A549 (cell line): ENCODE measurements at regions not wholly inside any gene's neighbourhood (a gene's known extent, or its start where the extent isn't known, plus 50 kb on each side); places are given as distances from the start of the nearest gene placed in this dataset.
"Not testable (repeated sequence)": the region's sequence is repeated elsewhere in the genome, so short reads cannot be mapped to it uniquely, and the experiment has no call there.

Experiments used
- ATAC-seq, 2 experiments: fragments of 200-7000 bp in 1 of 2; fragments of >200 bp in 1 of 2; cut with Nextera tagmentation in 1 of 2; cut with Tn5 transposase in 1 of 2; 3 replicates each; pipeline versions ENCODE4 v1.8.0 to v1.9.1; 2018 to 2020; ENCODE audit warnings: mild to moderate bottlenecking in 1 of 2, moderate library complexity in 1 of 2
- CTCF ChIA-PET: fragments of 300-600 bp; sonication (Branson Sonifier 250); formaldehyde crosslinking; extraction: SDS; loops from one replicate; lab custom pipeline; 2021; ENCODE audit warnings: antibody characterized with exemption, inconsistent platforms; lab: Yijun Ruan, JAX
- POLR2A ChIA-PET: fragments of 350-600 bp; formaldehyde crosslinking; extraction: SDS; loops from one replicate; lab custom pipeline; 2021; ENCODE audit warnings: antibody characterized with exemption, inconsistent platforms; lab: Yijun Ruan, JAX
- DNase-seq, 2 experiments: peaks; one replicate each; pipeline versions ENCODE4 v3.0.0 to v3.0.0-alpha.2; 2011 to 2016; ENCODE audit warnings: low read depth in 1 of 2, low spot score in 1 of 2
- FAIRE-seq: peaks from 2 replicates; lab custom pipeline; 2011; peaks lifted over from hg19 to GRCh38; lab: Jason Lieb, UNC
- H3K27ac ChIP-seq, 2 experiments: fragments of >200 bp; sonication (Bioruptor Twin); formaldehyde crosslinking; 3 replicates each; pipeline ENCODE4 v1.5.1; 2016 to 2017
- H3K4me1 ChIP-seq: fragments of >200 bp; sonication (Bioruptor Twin); formaldehyde crosslinking; 3 replicates; pipeline ENCODE4 v1.6.1; 2016
- H3K4me2 ChIP-seq: fragments of >200 bp; sonication (Bioruptor Twin); formaldehyde crosslinking; 3 replicates; pipeline ENCODE4 v1.6.1; 2016
- H3K4me3 ChIP-seq: fragments of >200 bp; sonication (Bioruptor Twin); formaldehyde crosslinking; 3 replicates; pipeline ENCODE4 v1.5.1; 2016
- H3K9me3 ChIP-seq: fragments of >200 bp; sonication (Bioruptor Twin); formaldehyde crosslinking; 3 replicates; pipeline ENCODE4 v1.6.1; 2016
- BHLHE40 ChIP-seq: IDR thresholded peaks from 2 replicates; pipeline ENCODE4 v1.6.1; 2012; ENCODE audit warnings: low read depth, low read length, inconsistent platforms
- CEBPB ChIP-seq, 2 experiments: fragments of >200 bp in 1 of 2; sonication (Bioruptor Twin) in 1 of 2; formaldehyde crosslinking in 1 of 2; IDR thresholded peaks; 2 replicates each; pipeline ENCODE4 v1.6.1; 2012 to 2016
- CHD4 ChIP-seq: fragments of 200-600 bp; sonication (generic); IDR thresholded peaks from 2 replicates; pipeline ENCODE4 v1.6.1; 2016; ENCODE audit warnings: antibody characterized with exemption, mild to moderate bottlenecking, borderline replicate concordance
- EHMT2 ChIP-seq: fragments of 200-600 bp; sonication (generic); IDR thresholded peaks from 2 replicates; pipeline ENCODE4 v1.6.1; 2016; ENCODE audit warnings: antibody characterized with exemption, low read depth, mild to moderate bottlenecking, moderate library complexity
- EP300 ChIP-seq, 2 experiments: fragments of >200 bp; sonication (Bioruptor Twin); formaldehyde crosslinking; IDR thresholded peaks; 2 replicates in 1 of 2; 3 replicates in 1 of 2; pipeline ENCODE4 v1.6.1; 2016 to 2017
- GATA3 ChIP-seq: IDR thresholded peaks from 2 replicates; pipeline ENCODE4 v1.6.1; 2012; ENCODE audit warnings: borderline replicate concordance
- HEYL ChIP-seq: fragments of 250-450 bp; sonication (Bioruptor Pico); IDR thresholded peaks from 2 replicates; pipeline ENCODE4 v1.8.0; 2021; ENCODE audit warnings: mild to moderate bottlenecking, moderate library complexity
- KDM1A ChIP-seq: fragments of 200-600 bp; sonication (generic); IDR thresholded peaks from 2 replicates; pipeline ENCODE4 v1.6.1; 2016; ENCODE audit warnings: low read depth, mild to moderate bottlenecking
- NR3C1 ChIP-seq: fragments of >200 bp; sonication (Bioruptor Twin); formaldehyde crosslinking; IDR thresholded peaks from 3 replicates; pipeline ENCODE4 v1.6.1; 2017
- RAD21 ChIP-seq, 2 experiments: fragments of >200 bp in 1 of 2; sonication (Bioruptor Twin) in 1 of 2; formaldehyde crosslinking in 1 of 2; IDR thresholded peaks in 1 of 2; conservative IDR thresholded peaks in 1 of 2; 2 replicates in 1 of 2; 3 replicates in 1 of 2; pipeline ENCODE4 v1.6.1; 2012 to 2018; ENCODE audit warnings: inconsistent platforms in 1 of 2
- RNF2 ChIP-seq: fragments of 200-600 bp; sonication (generic); IDR thresholded peaks from 2 replicates; pipeline ENCODE4 v1.6.1; 2016; ENCODE audit warnings: low read depth, mild to moderate bottlenecking, antibody characterized with exemption, moderate library complexity, borderline replicate concordance
- ZC3H11A ChIP-seq: fragments of 450-650 bp; IDR thresholded peaks from 2 replicates; pipeline ENCODE4 v1.6.1; 2014; ENCODE audit warnings: antibody characterized with exemption, mild to moderate bottlenecking
- WGBS: methylation state at CpG from one replicate; pipeline ENCODE4 v1.1.6; 2017; ENCODE audit errors: missing lambda C conversion rate; 5-methylcytosine and 5-hydroxymethylcytosine counted together
- TF ChIP-seq, protein P1 (sequence below): fragments of 250-450 bp; sonication (Bioruptor Pico); IDR thresholded peaks from 2 replicates; pipeline ENCODE4 v1.5.0; 2021; ENCODE audit warnings: mild to moderate bottlenecking, moderate library complexity, borderline replicate concordance
- TF ChIP-seq, protein P2 (sequence below): fragments of 450-650 bp; IDR thresholded peaks from 2 replicates; pipeline ENCODE4 v1.6.1; 2014; ENCODE audit warnings: antibody characterized with exemption
- TF ChIP-seq, protein P3 (sequence below): fragments of 250-450 bp; sonication (Bioruptor Pico); IDR thresholded peaks from 2 replicates; pipeline ENCODE4 v1.5.0; 2020; ENCODE audit warnings: low read depth, mild to moderate bottlenecking, moderate library complexity
- TF ChIP-seq, protein P4 (sequence below): IDR thresholded peaks from 2 replicates; pipeline ENCODE4 v1.6.1; 2012; ENCODE audit warnings: low read depth, borderline replicate concordance

DNA sequence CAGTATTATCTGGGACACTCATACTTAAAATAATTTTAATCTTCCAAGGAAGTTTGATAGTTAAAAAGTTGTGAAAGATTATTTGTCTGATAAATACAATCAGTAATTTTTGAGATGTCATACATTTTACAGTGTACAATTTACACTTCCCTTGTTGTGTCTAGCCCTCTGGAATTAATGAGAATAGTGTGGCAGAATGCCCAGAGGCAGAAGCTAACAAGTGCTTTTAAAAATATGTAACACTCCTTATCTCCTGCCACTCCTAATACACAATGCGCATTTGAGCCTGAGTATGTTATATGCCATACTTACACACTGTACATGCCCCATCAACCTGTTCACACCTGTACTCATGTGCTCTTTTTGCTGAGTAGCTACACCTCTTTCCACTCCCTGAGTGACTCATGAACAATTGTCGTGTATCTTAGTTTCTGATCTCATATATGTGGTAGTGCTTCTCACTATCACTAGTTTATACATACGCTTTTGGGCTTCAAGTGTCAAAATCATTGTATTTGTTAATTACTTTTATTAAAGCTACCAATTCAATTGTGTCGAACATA is 106.9 kb upstream of the GNAI1 start:
- peaks cover 3% of the 10 kb centered on the region; the same call in 1 of the 3 replicates for H3K9me3 ChIP-seq
- FAIRE-seq (no peak), ATAC-seq (peak in 1 of 2 experiments; percentile 34; a peak in 1 of 6 replicates), DNase-seq (no peak)
- H3K27ac ChIP-seq: no peak overlapping the region
- H3K4me2 ChIP-seq: no peak overlapping the region
- TF ChIP-seq, protein P1, sequence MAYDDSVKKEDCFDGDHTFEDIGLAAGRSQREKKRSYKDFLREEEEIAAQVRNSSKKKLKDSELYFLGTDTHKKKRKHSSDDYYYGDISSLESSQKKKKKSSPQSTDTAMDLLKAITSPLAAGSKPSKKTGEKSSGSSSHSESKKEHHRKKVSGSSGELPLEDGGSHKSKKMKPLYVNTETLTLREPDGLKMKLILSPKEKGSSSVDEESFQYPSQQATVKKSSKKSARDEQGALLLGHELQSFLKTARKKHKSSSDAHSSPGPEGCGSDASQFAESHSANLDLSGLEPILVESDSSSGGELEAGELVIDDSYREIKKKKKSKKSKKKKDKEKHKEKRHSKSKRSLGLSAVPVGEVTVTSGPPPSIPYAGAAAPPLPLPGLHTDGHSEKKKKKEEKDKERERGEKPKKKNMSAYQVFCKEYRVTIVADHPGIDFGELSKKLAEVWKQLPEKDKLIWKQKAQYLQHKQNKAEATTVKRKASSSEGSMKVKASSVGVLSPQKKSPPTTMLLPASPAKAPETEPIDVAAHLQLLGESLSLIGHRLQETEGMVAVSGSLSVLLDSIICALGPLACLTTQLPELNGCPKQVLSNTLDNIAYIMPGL (CRISPR knock-in tag): no peak
- TF ChIP-seq GATA3 (no peak), EP300 (IDR thresholded peaks at IDR 0.05) (no peak), HEYL (CRISPR knock-in tag) (no peak), CEBPB (IDR thresholded peaks at IDR 0.05) (no peak), CHD4 (no peak), RNF2 (no peak), BHLHE40 (no peak), NR3C1 (no peak), EHMT2 (no peak), KDM1A (no peak), RAD21 (conservative IDR thresholded peaks at IDR 0.05 in 1 of 2, IDR thresholded peaks at IDR 0.05 in 1 of 2) (no peak), ZC3H11A (no peak)
- TF ChIP-seq, protein P2, sequence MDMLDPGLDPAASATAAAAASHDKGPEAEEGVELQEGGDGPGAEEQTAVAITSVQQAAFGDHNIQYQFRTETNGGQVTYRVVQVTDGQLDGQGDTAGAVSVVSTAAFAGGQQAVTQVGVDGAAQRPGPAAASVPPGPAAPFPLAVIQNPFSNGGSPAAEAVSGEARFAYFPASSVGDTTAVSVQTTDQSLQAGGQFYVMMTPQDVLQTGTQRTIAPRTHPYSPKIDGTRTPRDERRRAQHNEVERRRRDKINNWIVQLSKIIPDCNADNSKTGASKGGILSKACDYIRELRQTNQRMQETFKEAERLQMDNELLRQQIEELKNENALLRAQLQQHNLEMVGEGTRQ: no peak
- TF ChIP-seq, protein P3, sequence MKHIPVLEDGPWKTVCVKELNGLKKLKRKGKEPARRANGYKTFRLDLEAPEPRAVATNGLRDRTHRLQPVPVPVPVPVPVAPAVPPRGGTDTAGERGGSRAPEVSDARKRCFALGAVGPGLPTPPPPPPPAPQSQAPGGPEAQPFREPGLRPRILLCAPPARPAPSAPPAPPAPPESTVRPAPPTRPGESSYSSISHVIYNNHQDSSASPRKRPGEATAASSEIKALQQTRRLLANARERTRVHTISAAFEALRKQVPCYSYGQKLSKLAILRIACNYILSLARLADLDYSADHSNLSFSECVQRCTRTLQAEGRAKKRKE: no peak
- TF ChIP-seq, protein P4, sequence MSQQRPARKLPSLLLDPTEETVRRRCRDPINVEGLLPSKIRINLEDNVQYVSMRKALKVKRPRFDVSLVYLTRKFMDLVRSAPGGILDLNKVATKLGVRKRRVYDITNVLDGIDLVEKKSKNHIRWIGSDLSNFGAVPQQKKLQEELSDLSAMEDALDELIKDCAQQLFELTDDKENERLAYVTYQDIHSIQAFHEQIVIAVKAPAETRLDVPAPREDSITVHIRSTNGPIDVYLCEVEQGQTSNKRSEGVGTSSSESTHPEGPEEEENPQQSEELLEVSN: no peak
- POLR2A ChIA-PET: interaction anchor here (0.6 kb wide), 1 partner anchor 1435 kb away, joined by 7 read pairs; no protein-coding TSS in a partner anchor
- H3K4me3 ChIP-seq: no peak overlapping the region
- 69% methylated on average over 4 of the region's 4 CpGs for WGBS
- CTCF ChIA-PET: interaction anchor here (2.3 kb wide), 1 partner anchor 20 kb away, joined by 8 read pairs; no protein-coding TSS in a partner anchor
- H3K4me1 ChIP-seq: no peaks in the 10 kb centered on the region

DNA sequence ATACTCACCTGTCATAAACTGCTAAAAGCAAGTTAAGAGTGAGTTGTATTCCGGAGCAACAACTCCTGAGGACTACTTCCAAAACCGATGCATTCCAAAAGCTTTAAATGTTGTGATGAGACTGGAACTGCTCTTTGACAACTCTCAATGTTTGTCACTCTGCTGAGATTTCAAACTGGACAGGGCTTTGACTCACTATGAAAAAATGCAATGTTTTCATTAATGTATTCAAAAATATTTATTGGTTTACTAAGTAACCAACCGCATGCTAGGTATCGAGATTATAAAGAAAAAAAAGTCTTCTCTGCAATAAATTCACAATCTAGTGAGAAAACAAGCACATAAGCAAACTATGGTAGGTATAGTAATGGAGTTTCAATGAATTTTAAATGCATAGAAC is 107.9 kb upstream of the GNAI1 start:
- FAIRE-seq (no peak), ATAC-seq (no peak), DNase-seq (no peak)
- 73% methylated on average over 4 of the region's 4 CpGs for WGBS
- ChIA-PET POLR2A (no interaction called here), CTCF (interaction anchor here (2.3 kb wide), 1 partner anchor 21 kb away, joined by 8 read pairs; no protein-coding TSS in a partner anchor)
- H3K9me3 ChIP-seq: peaks cover 5% of the 10 kb centered on the region; the same call in 1 of the 3 replicates
- H3K27ac ChIP-seq: no peak overlapping the region
- no peak for TF ChIP-seq NR3C1
- no peak for TF ChIP-seq EHMT2
- H3K4me3 ChIP-seq: no peak overlapping the region
- H3K4me2 ChIP-seq: no peak overlapping the region
- H3K4me1 ChIP-seq: no peaks in the 10 kb centered on the region

DNA sequence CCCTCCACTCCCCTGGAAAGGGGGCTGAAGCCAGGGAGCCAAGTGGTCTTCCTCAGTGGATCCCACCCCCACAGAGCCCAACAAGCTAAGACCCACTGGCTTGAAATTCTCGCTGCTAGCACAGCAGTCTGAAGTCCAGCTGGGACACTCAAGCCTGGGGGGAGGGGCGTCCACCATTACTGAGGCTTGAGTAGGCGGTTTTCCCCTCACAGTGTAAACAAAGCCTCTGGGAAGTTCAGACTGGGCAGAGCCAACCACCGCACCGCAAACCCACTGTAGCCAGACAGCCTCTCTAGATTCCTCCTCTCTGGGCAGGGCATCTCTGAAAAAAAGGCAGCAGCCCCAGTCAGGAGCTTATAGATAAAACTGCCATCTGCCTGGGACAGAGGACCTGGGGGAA is 114.4 kb upstream of the GNAI1 start:
- POLR2A ChIA-PET, FAIRE-seq, H3K4me1 ChIP-seq, ATAC-seq, H3K4me3 ChIP-seq, DNase-seq, H3K4me2 ChIP-seq, H3K9me3 ChIP-seq: not testable (repeated sequence)
- CTCF ChIA-PET: interaction anchor here (0.9 to 1.8 kb wide), 5 partner anchors 14 to 722 kb away, joined by 3 to 8 read pairs (median 5); no protein-coding TSS in a partner anchor
- WGBS: 49% methylated on average over 5 of the region's 5 CpGs
- 0 out of 6 replicates have a peak overlapping the region, but pooled peaks of 1 of the 2 experiments have one; percentile 24 for H3K27ac ChIP-seq

DNA sequence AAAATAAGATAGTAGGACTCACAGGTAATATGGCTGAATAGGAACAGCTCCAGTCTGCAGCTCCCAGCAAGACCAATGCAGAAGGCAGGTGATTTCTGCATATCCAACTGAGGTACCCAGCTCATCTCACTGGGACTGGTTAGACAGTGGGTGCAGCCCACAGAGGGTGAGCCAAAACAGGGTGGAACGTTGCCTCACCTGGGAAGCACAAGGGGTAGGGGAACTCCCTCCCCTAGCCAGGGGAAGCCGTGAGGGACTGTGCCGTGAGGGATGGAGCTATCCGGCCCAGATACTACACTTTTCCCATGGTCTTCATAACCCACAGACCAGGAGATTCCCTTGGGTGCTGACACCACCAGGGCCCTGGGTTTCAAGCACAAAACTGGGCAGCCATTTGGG is 114.8 kb upstream of the GNAI1 start:
- H3K27ac ChIP-seq: peak overlapping the region in 1 of 2 experiments; percentile 24; a peak in 1 of 6 replicates
- DNase-seq, H3K4me3 ChIP-seq, ATAC-seq, H3K9me3 ChIP-seq, H3K4me2 ChIP-seq, FAIRE-seq, H3K4me1 ChIP-seq, POLR2A ChIA-PET: not testable (repeated sequence)
- CTCF ChIA-PET: interaction anchor here (0.9 to 1.8 kb wide), 5 partner anchors 14 to 722 kb away, joined by 3 to 8 read pairs (median 5); no protein-coding TSS in a partner anchor
- 65% methylated on average over 3 of the region's 4 CpGs for WGBS
